ENCODE measurements at regions not wholly inside any gene's neighbourhood (a gene's known extent, or its start where the extent isn't known, plus 50 kb on each side); places are given as distances from the start of the nearest gene placed in this dataset.

- TF ChIP-seq, protein P1, sequence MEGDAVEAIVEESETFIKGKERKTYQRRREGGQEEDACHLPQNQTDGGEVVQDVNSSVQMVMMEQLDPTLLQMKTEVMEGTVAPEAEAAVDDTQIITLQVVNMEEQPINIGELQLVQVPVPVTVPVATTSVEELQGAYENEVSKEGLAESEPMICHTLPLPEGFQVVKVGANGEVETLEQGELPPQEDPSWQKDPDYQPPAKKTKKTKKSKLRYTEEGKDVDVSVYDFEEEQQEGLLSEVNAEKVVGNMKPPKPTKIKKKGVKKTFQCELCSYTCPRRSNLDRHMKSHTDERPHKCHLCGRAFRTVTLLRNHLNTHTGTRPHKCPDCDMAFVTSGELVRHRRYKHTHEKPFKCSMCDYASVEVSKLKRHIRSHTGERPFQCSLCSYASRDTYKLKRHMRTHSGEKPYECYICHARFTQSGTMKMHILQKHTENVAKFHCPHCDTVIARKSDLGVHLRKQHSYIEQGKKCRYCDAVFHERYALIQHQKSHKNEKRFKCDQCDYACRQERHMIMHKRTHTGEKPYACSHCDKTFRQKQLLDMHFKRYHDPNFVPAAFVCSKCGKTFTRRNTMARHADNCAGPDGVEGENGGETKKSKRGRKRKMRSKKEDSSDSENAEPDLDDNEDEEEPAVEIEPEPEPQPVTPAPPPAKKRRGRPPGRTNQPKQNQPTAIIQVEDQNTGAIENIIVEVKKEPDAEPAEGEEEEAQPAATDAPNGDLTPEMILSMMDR (conservative IDR thresholded peaks at IDR 0.05) = no peak
- no peak overlapping the region for H3K27ac ChIP-seq
Measured at GRCh38 chr5:165573445-165573844, 2068.0 kb downstream of the MAT2B start.

- no peak overlapping the region for H3K27ac ChIP-seq
- TF ChIP-seq, protein P1 (conservative IDR thresholded peaks at IDR 0.05) = no peak
Measured at GRCh38 chr5:165574100-165574499, 2068.7 kb downstream of the MAT2B start.

DNA sequence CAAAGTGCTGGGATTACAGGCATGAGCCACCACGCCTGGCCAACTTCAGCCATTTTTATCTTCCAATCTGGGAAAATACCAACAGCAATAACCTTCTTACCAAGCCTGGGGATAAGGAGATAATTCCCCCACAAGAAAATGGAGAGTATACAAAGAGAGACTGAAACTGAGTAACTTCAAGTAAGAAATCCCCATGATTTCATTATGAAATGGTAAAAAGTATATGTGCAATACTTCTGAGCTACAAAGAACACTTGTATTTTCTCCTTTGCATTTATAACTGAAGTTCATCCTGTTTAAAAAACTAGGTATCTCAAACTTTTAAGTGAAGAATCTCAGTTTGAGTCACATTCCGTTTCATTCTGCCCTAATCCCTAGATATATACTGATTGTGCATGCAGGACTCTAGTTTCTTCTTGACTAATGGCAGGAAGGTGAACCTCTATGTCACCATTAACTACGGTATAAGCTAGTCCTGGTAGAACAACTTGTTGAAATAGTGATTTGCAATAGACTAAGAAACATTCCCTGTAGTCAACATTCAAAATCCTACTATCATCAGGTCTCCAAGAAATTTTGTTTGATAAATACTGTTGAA lies 2071.4 kb downstream of the MAT2B start:
- H3K27ac ChIP-seq = no peak overlapping the region
- TF ChIP-seq, protein P1 (conservative IDR thresholded peaks at IDR 0.05) = no peak

DNA sequence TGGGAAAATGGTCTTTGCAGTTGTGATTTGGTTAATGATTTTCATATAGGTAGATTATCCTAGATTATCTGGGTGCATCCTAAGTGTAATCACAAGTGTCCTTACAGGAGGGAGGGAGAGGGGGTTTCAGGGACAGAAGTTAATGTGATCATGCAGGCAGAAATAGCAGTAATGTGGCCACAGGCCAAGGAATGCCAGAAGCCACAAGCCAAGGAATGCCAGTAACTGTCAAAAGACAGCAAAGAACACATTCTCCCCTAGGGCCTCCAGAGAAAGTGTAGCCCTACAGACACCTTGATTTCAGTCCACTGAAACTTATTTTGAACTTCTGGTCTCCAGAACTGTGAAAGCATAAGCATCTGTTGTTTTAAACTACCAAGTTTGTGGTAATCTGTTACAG lies 2074.5 kb downstream of the MAT2B start:
- no peak overlapping the region for H3K27ac ChIP-seq
- TF ChIP-seq, protein P1 (conservative IDR thresholded peaks at IDR 0.05) = no peak

GRCh38 chr5:165594693-165595092 lies 2089.3 kb downstream of the MAT2B start:
- TF ChIP-seq, protein P1 (conservative IDR thresholded peaks at IDR 0.05) = no peak
- no peak overlapping the region for H3K27ac ChIP-seq

GRCh38 chr5:165602529-165602928 lies 2097.1 kb downstream of the MAT2B start:
- TF ChIP-seq, protein P1 (conservative IDR thresholded peaks at IDR 0.05) = no peak
- H3K27ac ChIP-seq = no peak overlapping the region

DNA sequence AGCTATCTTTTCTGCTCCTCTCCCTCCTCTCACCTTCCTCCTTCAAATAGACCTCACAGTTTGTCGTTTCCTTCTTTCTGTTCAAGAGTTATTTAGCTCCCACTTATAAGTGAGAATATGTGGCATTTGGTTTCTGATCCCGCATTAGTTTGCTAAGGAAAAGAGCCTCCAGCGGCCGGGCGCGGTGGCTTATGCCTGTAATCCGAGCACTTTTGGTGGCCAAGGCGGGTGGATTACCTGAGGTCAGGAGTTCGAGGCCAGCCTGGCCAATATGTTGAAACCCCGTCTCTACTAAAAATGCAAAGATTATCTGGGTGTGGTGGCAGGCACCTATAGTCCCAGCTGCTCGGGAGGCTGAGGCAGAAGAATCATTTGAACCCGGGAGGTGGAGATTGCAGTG lies 2101.6 kb downstream of the MAT2B start:
- TF ChIP-seq, protein P1 (conservative IDR thresholded peaks at IDR 0.05) = no peak

More for the DNA sequence above, 2101.6 kb downstream of the MAT2B start:
- no peak overlapping the region for H3K27ac ChIP-seq
